EH (cell line): ENCODE measurements at regions not wholly inside any gene's neighbourhood (a gene's known extent, or its start where the extent isn't known, plus 50 kb on each side); places are given as distances from the start of the nearest gene placed in this dataset.
A peak's percentile ranks its signal among the peaks of the same experiment; 100 is the strongest.

ENCODE experiments used
- DNase-seq: peaks from one replicate; pipeline ENCODE4 v3.0.0-alpha.2; 2015; ENCODE audit warnings: low read depth

DNA sequence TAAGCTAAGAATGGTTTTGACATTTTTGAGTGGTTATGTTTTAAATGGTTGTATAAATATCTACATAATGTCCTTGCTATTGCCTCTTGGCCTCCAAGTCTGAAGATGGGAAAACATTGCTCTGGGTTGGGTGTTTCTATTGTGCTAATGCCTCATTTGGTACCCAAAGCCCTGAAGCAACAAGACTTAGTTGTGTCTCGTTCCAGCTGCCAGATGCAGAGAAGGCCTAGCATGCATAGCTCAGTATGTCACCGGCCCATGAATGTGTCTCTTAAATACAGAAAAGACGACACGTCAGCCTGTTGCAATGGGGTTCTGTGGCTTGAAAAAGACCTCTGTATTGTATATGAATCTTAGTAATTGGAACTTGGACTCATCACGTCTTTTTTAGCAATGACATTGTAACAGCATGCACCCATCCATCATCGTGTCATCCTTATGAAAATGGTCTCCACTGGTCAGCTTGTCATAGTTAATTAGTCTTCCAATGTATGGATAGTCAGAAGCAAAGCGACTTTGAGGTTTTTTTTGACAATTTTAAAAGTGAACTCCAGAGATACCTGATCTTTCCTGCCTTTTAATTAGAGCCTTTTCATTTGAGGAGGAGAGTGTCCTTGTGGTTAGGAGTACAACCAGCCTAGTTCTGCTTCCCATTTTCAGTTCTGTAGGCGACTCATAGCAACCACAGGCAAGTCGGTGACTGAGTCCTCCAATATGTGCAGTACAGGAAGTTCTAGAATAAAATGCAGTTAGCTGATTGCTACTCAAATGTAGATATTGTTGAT is 126.4 kb upstream of the GATB start:
- peak; percentile 49 for DNase-seq

DNA sequence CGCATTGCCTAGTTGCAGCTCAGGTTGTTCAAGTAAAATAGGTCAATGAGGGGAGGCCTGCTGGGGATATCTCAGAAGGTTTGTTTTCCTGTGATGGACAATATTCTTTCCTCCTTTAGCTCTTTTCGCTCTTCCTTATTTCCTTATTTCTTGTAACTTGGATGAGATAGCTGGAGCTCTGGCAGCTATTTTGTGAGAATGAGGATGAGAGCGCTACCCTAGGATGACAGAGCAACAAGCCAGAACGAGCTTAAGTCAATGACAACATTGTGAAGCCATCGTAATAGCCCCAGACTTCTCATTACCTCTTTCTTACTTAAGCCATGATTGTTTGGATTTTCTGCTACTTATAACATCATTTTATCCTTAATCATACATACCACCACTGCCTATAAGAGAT is 124.3 kb upstream of the GATB start:
- no peak for DNase-seq

GRCh38 chr4:151883747-151884146 is 122.9 kb upstream of the GATB start:
- no peak for DNase-seq

- no peak for DNase-seq
Observed at GRCh38 chr4:151882072-151882803, 121.4 kb upstream of the GATB start.

GRCh38 chr4:151879705-151880445 is 119.1 kb upstream of the GATB start:
- no peak for DNase-seq

GRCh38 chr4:151876381-151876988 is 115.7 kb upstream of the GATB start:
- DNase-seq = no peak

DNA sequence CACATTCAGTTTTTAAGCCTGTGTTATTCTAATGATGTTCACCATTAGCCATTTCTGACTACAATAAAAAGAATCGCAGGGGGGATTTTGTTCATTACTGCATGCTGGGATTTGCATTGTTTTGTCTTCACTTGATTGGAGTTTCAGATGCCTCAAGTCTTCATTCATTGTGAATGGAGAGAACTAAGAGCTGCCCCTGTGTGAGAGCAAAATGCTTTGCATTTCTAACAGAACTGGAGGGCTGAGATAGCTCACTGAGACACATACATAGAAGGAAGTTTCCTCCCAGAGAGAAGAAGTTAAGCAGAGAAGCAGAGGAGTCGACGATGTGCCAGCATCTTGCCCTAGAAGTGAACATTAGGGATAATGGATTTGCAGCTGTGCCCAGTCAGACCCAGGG is 113.5 kb upstream of the GATB start:
- no peak for DNase-seq

- DNase-seq = peak; percentile 8
Observed at GRCh38 chr4:151866592-151866918, 105.7 kb upstream of the GATB start.

DNA sequence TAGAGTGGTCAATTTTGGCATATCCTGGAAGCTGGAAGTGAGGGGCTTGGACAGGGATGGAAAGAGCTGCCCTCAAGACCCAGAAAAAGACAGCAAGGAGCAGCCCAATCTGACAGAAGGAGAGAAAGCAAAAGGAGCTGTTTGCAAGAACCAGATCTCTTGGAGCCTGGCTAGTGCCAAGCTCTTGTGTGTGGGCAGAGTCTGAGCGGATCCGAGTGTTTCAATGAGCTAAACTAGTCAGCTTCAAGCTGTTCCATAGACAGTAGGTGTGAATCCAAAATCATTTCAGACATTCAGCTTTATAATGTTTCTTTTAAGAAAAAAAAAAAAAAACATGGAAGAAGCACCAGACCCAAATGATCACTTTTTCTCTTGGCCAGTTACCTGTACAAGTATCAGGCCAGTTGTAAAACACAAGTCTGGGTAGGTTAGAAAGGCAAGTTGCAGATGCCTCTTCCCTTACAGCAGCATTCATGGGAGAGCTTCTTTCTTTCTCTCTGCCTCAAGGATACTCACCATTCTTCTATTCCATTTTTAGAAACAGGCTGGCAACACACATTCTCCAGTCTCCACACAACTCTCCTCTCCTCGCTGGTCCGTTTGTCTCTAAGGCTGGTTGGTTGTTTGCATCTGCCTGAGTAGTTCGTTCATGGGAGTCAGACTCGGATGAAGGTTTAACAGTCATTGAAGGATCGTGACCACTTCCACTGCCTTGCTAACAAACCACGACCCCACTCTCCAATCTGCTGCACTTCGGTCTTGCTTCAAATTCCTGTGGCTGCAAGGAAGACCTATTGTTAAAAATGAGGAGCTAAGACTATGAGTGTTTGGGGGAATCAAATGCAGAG is 105.2 kb upstream of the GATB start:
- no peak for DNase-seq

GRCh38 chr4:151865312-151865711 is 104.5 kb upstream of the GATB start:
- peak; percentile 4 for DNase-seq

- no peak for DNase-seq
Observed at GRCh38 chr4:151864068-151864467, 103.3 kb upstream of the GATB start.

GRCh38 chr4:151862766-151863165 is 102.0 kb upstream of the GATB start:
- peak; percentile 34 for DNase-seq

DNA sequence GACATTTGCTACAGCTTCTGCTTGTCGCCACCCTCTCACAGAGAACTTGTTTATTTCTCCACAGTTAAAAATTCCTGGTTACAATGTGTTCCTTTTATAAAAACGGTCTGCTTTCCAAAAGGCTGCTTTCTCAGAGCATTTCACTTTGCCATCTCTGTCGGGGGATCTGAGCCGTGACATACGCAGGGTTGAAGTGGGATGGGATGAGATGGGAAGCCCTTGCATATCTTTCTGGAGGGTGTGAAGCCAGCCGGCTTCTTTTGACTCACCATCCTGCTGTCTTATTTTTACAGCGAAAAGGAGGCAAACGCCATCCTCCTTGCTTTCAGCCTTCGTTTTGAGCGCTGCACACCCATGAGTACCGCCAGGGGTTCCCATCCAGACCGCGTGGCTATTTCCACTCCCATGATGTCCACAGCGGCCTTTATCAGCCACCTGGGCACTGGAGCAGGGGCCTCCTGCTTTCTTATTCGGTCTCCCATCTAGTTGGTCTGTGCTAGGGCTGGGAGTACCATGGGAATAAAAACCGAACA is 99.8 kb upstream of the GATB start:
- no peak for DNase-seq

DNA sequence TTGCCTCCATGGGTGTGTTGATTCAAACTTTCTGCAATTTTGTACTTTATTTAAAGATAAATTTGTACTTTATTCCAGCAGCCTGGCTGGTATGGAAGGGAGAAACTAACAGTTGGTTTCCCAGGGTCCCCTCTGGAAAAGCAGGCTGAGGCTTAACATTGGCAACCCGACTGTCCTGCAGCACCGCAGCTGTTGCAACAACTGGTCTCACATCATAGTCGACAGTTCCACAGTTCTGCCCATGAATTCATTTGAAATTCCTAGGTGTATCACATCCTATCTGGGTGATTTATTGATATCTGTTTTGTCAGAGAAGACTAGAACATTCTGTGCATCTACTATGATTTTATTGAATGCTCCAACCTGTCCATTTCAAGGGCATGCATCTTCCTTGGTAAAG is 98.8 kb upstream of the GATB start:
- no peak for DNase-seq

DNA sequence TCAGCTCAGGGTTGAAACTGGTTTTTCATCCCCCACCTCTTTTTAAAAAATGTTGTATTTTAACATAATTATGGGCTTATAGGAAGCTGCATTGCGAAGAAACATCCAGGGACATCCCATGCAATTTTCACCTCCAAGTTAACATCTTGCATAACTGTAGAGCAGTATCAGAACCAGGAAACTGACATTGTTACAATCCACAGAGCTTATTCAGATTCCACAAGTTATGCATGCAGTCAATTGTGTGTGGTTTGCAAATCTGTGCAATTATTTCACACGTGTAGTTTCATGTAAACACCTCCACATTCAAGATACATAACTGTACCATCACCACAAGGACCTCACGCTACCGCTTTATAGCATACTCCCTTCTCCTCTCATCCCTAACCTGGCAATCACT is 97.5 kb upstream of the GATB start:
- peak; percentile 4 for DNase-seq

GRCh38 chr4:151857368-151857767 is 96.6 kb upstream of the GATB start:
- DNase-seq = no peak

- DNase-seq = no peak
Observed at GRCh38 chr4:151855747-151856146, 94.9 kb upstream of the GATB start.

DNA sequence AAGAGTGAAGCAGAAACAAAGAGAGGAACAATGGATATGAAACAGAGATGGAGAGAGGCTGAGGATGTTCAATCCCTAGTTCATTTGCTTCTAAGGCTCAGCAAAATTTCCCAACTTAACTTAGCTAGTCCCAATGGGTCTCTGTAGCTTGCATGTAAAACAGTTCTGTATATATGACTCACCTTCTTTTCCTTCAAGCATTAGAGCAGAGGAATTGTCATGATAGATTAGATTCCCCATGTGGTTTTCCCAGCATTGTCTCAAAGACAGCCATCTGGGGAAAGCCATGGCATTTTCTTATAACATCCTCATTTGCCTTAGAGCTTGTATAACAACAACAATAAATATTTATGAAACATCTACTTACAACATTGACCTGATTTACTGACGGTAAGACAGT is 93.9 kb upstream of the GATB start:
- DNase-seq = peak; percentile 46

DNA sequence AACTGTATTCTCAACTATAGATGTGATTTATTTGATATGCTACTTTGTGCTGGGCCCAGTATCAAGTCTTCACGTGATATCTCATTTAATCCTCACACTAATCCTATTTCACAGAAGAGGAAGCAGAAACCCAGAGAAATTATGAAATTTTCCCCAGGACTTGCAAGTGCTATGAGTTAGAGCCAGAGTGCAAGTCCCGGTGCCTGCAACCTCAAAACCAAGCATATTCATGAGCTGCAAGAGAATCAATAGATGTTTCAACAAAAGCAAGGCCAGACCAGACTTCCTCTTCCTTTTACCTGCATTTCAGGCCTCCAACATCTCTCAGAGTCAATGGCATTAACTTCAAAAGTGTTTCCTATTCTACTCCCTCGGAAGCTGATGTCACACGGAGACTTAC is 92.2 kb upstream of the GATB start:
- DNase-seq = no peak

- DNase-seq = no peak
Observed at GRCh38 chr4:151852202-151852601, 91.4 kb upstream of the GATB start.

- no peak for DNase-seq
Observed at GRCh38 chr4:151851354-151851753, 90.5 kb upstream of the GATB start.
